GM19025 (cell line): ENCODE measurements at regions not wholly inside any gene's neighbourhood (a gene's known extent, or its start where the extent isn't known, plus 50 kb on each side); places are given as distances from the start of the nearest gene placed in this dataset.
"Not testable (repeated sequence)": the region's sequence is repeated elsewhere in the genome, so short reads cannot be mapped to it uniquely, and the experiment has no call there.

ENCODE experiments used
- ATAC-seq: cut with Tn5 transposase; IDR thresholded peaks from one replicate; pipeline ENCODE4 v1.9.1; 2021; ENCODE audit warnings: mild to moderate bottlenecking, low read depth, moderate library complexity; ENCODE audit not compliant: unreplicated experiment

DNA sequence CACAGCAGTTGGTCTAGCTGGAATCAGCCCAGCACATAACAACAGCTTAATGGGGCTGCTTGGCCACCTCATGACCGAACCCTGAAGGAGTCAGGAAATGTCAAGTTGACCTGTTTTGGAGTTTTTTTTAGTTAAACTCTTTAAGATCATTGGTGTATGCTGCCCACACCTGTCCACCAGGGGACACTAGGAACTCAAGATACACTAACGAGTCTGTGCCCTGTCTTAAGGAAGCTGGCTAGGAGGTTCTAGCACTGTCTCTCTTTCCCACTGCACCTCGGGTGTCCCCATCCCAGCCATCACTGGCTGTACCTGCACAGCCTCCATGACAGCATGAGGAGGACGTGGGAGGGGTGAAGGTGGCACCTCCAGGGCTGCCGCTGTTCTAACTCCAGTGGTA, 364.9 kb upstream of the SOX1 start:
- ATAC-seq, result not testable (repeated sequence)
